ENCODE measurements at regions not wholly inside any gene's neighbourhood (a gene's known extent, or its start where the extent isn't known, plus 50 kb on each side); places are given as distances from the start of the nearest gene placed in this dataset.

GRCh38 chr18:10298346-10298745, 156.1 kb upstream of the APCDD1 start:
- ChIA-PET RAD21 (ENCODE audit: low non-redundant PET in 1 of 2, low total read pairs in 2 of 2, uncharacterized antibody in 2 of 2, unreplicated experiment in 2 of 2) (no interaction called here), POLR2A (no interaction called here), CTCF (no interaction called here)
- H3K4me2 ChIP-seq (ENCODE audit: low read length), result no peak overlapping the region
- intact Hi-C loops (cut with micrococcal nuclease), result no loop called here
- H3K27me3 ChIP-seq (ENCODE audit: insufficient read depth, low read length), result peaks cover 5% of the 10 kb centered on the region; the same call in 1 of the 2 replicates
- no TSS peak for BruUV-seq (replicated peaks)
- no peaks in the 10 kb centered on the region for H3K4me1 ChIP-seq (ENCODE audit: control insufficient read depth in 1 of 2, insufficient read depth in 2 of 2, low read length in 2 of 2)
- no peaks in the 10 kb centered on the region for H3K79me2 ChIP-seq (ENCODE audit: insufficient read depth, low read length)
- H3K9me2 ChIP-seq (ENCODE audit: insufficient read depth), result no peaks in the 10 kb centered on the region
- no peak overlapping the region for H3K4me3 ChIP-seq (replicated peaks in 1 of 2; ENCODE audit: low read depth in 1 of 2, low read length in 2 of 2)
- no peak for TF ChIP-seq JUND (IDR thresholded peaks at IDR 0.05)
- TF ChIP-seq REST (IDR thresholded peaks at IDR 0.05; ENCODE audit: low read depth), result no peak
- no peak for TF ChIP-seq EZH2phosphoT487 (IDR thresholded peaks at IDR 0.05; ENCODE audit: borderline replicate concordance)
- no peak for TF ChIP-seq CTCF (IDR thresholded peaks at IDR 0.05 in 2 of 3, conservative IDR thresholded peaks at IDR 0.05 in 1 of 3; ENCODE audit: borderline replicate concordance in 1 of 3, insufficient read depth in 1 of 3, low read depth in 2 of 3, low read length in 2 of 3)
- TF ChIP-seq YY1 (IDR thresholded peaks at IDR 0.05; ENCODE audit: extremely low read depth, insufficient replicate concordance, low read depth, low read length), result no peak
- TF ChIP-seq CBX3 (IDR thresholded peaks at IDR 0.05; ENCODE audit: low read depth), result no peak
- TF ChIP-seq POLR2AphosphoS5 (IDR thresholded peaks at IDR 0.05; ENCODE audit: low read depth, low read length), result no peak
- no peak for TF ChIP-seq EGR1 (IDR thresholded peaks at IDR 0.05; ENCODE audit: low read depth)
- TF ChIP-seq ZBTB33 (IDR thresholded peaks at IDR 0.05; ENCODE audit: extremely low read depth, insufficient replicate concordance, low read length), result no peak
- no peak for TF ChIP-seq POLR2A (IDR thresholded peaks at IDR 0.05; ENCODE audit: borderline replicate concordance, extremely low read depth, insufficient read depth, insufficient read length)
- no peak for TF ChIP-seq RAD21 (IDR thresholded peaks at IDR 0.05; ENCODE audit: low read depth)
- no peak for TF ChIP-seq FOSL1 (IDR thresholded peaks at IDR 0.05; ENCODE audit: low read depth)
- TF ChIP-seq TCF7L2 (IDR thresholded peaks at IDR 0.05; ENCODE audit: borderline replicate concordance, extremely low read depth, insufficient read depth, insufficient read length), result no peak
- TF ChIP-seq CEBPB (IDR thresholded peaks at IDR 0.05; ENCODE audit: low read depth), result no peak
- no peak for TF ChIP-seq SRF (IDR thresholded peaks at IDR 0.05; ENCODE audit: low read depth)
- TF ChIP-seq ATF3 (IDR thresholded peaks at IDR 0.05), result no peak
- H3K9ac ChIP-seq (ENCODE audit: low read length), result no peak overlapping the region
- no peaks in the 10 kb centered on the region for H3K9me3 ChIP-seq (ENCODE audit: control insufficient read depth in 1 of 2, insufficient read depth in 1 of 2, low read depth in 1 of 2, low read length in 2 of 2)
- ATAC-seq (no peak), DNase-seq (ENCODE audit: low read depth, low spot score) (no peak)
- no peak overlapping the region for H2AFZ ChIP-seq (ENCODE audit: low read depth, low read length, poor library complexity, severe bottlenecking)
- no peaks in the 10 kb centered on the region for H3K36me3 ChIP-seq (ENCODE audit: control insufficient read depth in 1 of 2, insufficient read depth in 2 of 2, low read length in 2 of 2)
- H3K27ac ChIP-seq (ENCODE audit: low read depth, low read length), result no peak overlapping the region
- H4K20me1 ChIP-seq (ENCODE audit: insufficient read depth), result no peaks in the 10 kb centered on the region

All from HCT116 (cell line).